Colonic mucosa (tissue), 4 donors: ENCODE measurements at regions not wholly inside any gene's neighbourhood (a gene's known extent, or its start where the extent isn't known, plus 50 kb on each side); places are given as distances from the start of the nearest gene placed in this dataset.

Experiments used
- DNase-seq: peaks from one replicate; pipeline ENCODE4 v3.0.0-alpha.2; 2020
- H3K27ac ChIP-seq: fragments of 200-600 bp; one replicate; pipeline ENCODE4 v1.8.0; 2021
- H3K27me3 ChIP-seq: fragments of 200-600 bp; one replicate; pipeline ENCODE4 v1.8.0; 2021
- H3K36me3 ChIP-seq: fragments of 200-600 bp; one replicate; pipeline ENCODE4 v1.8.0; 2021
- H3K4me1 ChIP-seq: fragments of 200-600 bp; one replicate; pipeline ENCODE4 v1.8.0; 2021; ENCODE audit warnings: mild to moderate bottlenecking
- H3K4me3 ChIP-seq: fragments of 200-600 bp; one replicate; pipeline ENCODE4 v1.8.0; 2021
- H3K9ac ChIP-seq, 2 donors: one replicate each; pipeline ENCODE4 v1.7.0; 2013; ENCODE audit warnings: control low read depth in 2 of 2, low read depth in 2 of 2, low read length in 2 of 2
- H3K9me3 ChIP-seq: fragments of 200-600 bp; one replicate; pipeline ENCODE4 v1.8.0; 2021
- CTCF ChIP-seq: fragments of 200-600 bp; IDR thresholded peaks from one replicate; pipeline ENCODE4 v1.8.0; 2022; ENCODE audit warnings: antibody characterized with exemption, mild to moderate bottlenecking
- intact Hi-C: fragments of 100-400 bp; cut with DNase I; formaldehyde crosslinking; loops from one replicate; pipeline ENCODE4 v1.14.1; 2022
- donor health status: healthy.
- donor health status: DM: no; HTN: no; CAD: no.
- donor health status: DM: no; HTN: no; CAD: no.

GRCh38 chr4:123830930-123831329 is 434.3 kb downstream of the SPRY1 start:
- Histone ChIP-seq H3K36me3 (no peaks in the 10 kb centered on the region), H3K9me3 (no peaks in the 10 kb centered on the region), H3K27ac (peak overlapping the region; percentile 48), H3K27me3 (no peaks in the 10 kb centered on the region), H3K9ac (no peak overlapping the region), H3K4me3 (no peak overlapping the region), H3K4me1 (no peaks in the 10 kb centered on the region)
- intact Hi-C loops: no loop called here
- DNase-seq: no peak
- no peak for TF ChIP-seq CTCF

DNA sequence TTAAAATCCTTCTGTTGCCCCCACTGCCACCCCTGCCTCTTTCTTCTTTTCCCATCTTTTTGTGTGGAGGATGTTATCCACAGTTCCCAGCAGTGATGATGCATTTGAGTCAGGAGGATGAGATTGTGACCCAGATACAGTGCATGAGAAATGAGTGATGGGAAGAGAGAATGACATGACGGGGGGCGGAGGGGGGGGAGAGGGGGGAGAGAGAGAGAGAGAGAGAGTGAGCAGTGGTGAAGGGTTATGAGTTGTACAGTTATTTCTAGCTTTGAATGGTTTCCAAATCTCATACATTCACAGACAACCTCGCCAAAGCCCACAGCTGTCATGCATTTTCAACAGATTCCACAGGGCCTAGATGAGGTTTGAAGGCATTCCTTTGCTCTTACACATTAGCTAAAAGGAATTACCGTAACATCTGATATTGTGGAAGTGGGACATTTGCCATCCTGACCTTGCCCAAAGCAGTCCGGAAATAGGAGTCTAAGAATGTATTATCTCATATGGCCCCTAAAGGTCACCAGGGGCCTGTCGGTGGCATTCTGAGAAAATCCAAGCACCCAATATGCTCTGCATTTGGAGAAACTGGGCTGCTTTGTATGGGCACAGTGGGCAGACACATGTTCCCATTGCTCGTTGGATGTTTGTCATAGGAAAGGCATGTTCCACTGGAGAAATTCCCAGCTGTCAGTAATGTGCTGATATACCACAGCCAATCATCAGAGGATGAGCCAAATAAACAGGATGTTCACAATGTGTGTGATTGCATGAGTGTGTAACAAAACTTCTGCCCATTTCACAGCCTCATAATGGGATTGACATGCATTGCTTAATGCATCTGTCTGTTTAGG is 435.8 kb downstream of the SPRY1 start:
- no peak for TF ChIP-seq CTCF
- intact Hi-C loops: no loop called here
- no peak for DNase-seq
- H3K4me3 ChIP-seq: no peak overlapping the region
- no peaks in the 10 kb centered on the region for H3K36me3 ChIP-seq
- H3K27me3 ChIP-seq: no peaks in the 10 kb centered on the region
- H3K27ac ChIP-seq: peak overlapping the region; percentile 48
- no peak overlapping the region for H3K9ac ChIP-seq
- no peaks in the 10 kb centered on the region for H3K4me1 ChIP-seq
- no peaks in the 10 kb centered on the region for H3K9me3 ChIP-seq

- H3K9me3 ChIP-seq: no peaks in the 10 kb centered on the region
- DNase-seq: no peak
- no peak overlapping the region for H3K9ac ChIP-seq
- H3K27me3 ChIP-seq: no peaks in the 10 kb centered on the region
- no peaks in the 10 kb centered on the region for H3K4me1 ChIP-seq
- intact Hi-C loops: no loop called here
- H3K27ac ChIP-seq: peak overlapping the region; percentile 4
- no peaks in the 10 kb centered on the region for H3K36me3 ChIP-seq
- no peak for TF ChIP-seq CTCF
- no peak overlapping the region for H3K4me3 ChIP-seq
Observed at GRCh38 chr4:123833171-123833643, 436.6 kb downstream of the SPRY1 start.

GRCh38 chr4:123835831-123836590 is 439.4 kb downstream of the SPRY1 start:
- Histone ChIP-seq H3K36me3 (no peaks in the 10 kb centered on the region), H3K27ac (no peak overlapping the region)
- no peak for TF ChIP-seq CTCF

DNA sequence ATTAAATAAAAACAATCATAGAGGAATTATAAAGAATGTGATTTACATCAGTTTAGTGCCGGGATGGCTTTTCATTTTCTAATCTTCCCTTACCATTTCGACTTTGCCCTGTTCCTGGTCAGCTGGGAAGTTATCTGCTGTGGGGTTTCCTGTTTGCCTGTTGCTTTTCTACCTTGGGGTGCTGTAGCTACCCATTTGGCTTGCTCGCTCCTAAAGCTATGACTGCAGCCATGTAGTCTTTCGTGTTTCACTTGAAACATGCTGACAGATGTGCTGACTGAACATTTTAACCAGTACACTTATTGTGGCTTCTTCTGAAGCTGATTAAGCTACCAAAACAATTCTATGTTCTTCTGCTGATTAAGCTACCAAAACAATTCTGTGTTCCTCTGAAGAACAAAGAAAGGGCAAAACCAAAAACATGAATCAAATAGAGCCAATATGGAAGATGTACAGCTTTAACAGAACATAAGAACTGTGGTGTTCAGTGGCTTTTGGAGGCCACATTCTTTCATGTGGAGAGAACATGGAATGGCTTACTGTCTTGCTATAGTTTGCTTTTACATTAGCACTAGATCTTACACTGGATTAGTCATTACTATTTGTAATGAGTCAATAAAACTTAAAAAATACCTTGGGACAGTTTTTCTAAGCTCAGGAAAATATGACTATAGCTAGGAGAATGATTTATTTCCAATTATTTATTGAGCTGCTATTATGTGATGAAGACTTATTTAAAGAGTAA is 440.4 kb downstream of the SPRY1 start:
- Histone ChIP-seq H3K9ac (no peak overlapping the region), H3K27ac (no peak overlapping the region), H3K27me3 (no peaks in the 10 kb centered on the region), H3K4me1 (no peaks in the 10 kb centered on the region), H3K36me3 (no peaks in the 10 kb centered on the region), H3K9me3 (no peaks in the 10 kb centered on the region), H3K4me3 (no peak overlapping the region)
- intact Hi-C loops: no loop called here
- no peak for DNase-seq
- no peak for TF ChIP-seq CTCF

More at GRCh38 chr4:123835831-123836590, 439.4 kb downstream of the SPRY1 start:
- Histone ChIP-seq H3K27me3 (no peaks in the 10 kb centered on the region), H3K4me3 (no peak overlapping the region), H3K9me3 (no peaks in the 10 kb centered on the region), H3K4me1 (no peaks in the 10 kb centered on the region), H3K9ac (no peak overlapping the region)
- intact Hi-C loops: no loop called here
- DNase-seq: no peak
